ENCODE measurements at regions not wholly inside any gene's neighbourhood (a gene's known extent, or its start where the extent isn't known, plus 50 kb on each side); places are given as distances from the start of the nearest gene placed in this dataset.

- H3K27ac ChIP-seq: no peak overlapping the region
- POLR2A ChIA-PET (ENCODE audit: low non-redundant PET): no interaction called here
- CTCF ChIA-PET: interaction anchor here (0.7 kb wide), 1 partner anchor 140 kb away, joined by 3 read pairs; no protein-coding TSS in a partner anchor
- no peak for TF ChIP-seq CTCF (conservative IDR thresholded peaks at IDR 0.05; ENCODE audit: low read depth)
- DNase-seq (ENCODE audit: low spot score): no peak
Observed at GRCh38 chr4:185955151-185955770, 113.7 kb upstream of the TLR3 start.

- H3K27ac ChIP-seq: no peak overlapping the region
- DNase-seq (ENCODE audit: low spot score): no peak
- no peak for TF ChIP-seq CTCF (conservative IDR thresholded peaks at IDR 0.05; ENCODE audit: low read depth)
- ChIA-PET CTCF (interaction anchor here (0.7 kb wide), 1 partner anchor 141 kb away, joined by 3 read pairs; no protein-coding TSS in a partner anchor), POLR2A (ENCODE audit: low non-redundant PET) (interaction anchor here (0.7 kb wide), 1 partner anchor 56 kb away, joined by 3 read pairs; no protein-coding TSS in a partner anchor)
Observed at GRCh38 chr4:185955826-185956543, 113.0 kb upstream of the TLR3 start.

GRCh38 chr4:185956544-185956940 lies 112.4 kb upstream of the TLR3 start:
- POLR2A ChIA-PET (ENCODE audit: low non-redundant PET): interaction anchor here (0.7 kb wide), 1 partner anchor 55 kb away, joined by 3 read pairs; no protein-coding TSS in a partner anchor
- no peak for DNase-seq (ENCODE audit: low spot score)
- no peak for TF ChIP-seq CTCF (conservative IDR thresholded peaks at IDR 0.05; ENCODE audit: low read depth)
- H3K27ac ChIP-seq: no peak overlapping the region
- CTCF ChIA-PET: no interaction called here

- no peak for DNase-seq (ENCODE audit: low spot score)
- CTCF ChIA-PET: no interaction called here
- H3K27ac ChIP-seq: no peak overlapping the region
- POLR2A ChIA-PET (ENCODE audit: low non-redundant PET): no interaction called here
- TF ChIP-seq CTCF (conservative IDR thresholded peaks at IDR 0.05; ENCODE audit: low read depth): no peak
Observed at GRCh38 chr4:185958094-185958747, 110.7 kb upstream of the TLR3 start.

- no peak overlapping the region for H3K27ac ChIP-seq
- TF ChIP-seq CTCF (conservative IDR thresholded peaks at IDR 0.05; ENCODE audit: low read depth): no peak
- ChIA-PET CTCF (interaction anchor here (0.7 kb wide), 1 partner anchor 33 kb away, joined by 4 read pairs; no protein-coding TSS in a partner anchor), POLR2A (ENCODE audit: low non-redundant PET) (no interaction called here)
- DNase-seq (ENCODE audit: low spot score): no peak
Observed at GRCh38 chr4:185965426-185966384, 103.3 kb upstream of the TLR3 start.

Measured in RWPE1 (cell line).